ENCODE measurements at regions not wholly inside any gene's neighbourhood (a gene's known extent, or its start where the extent isn't known, plus 50 kb on each side); places are given as distances from the start of the nearest gene placed in this dataset.

GRCh38 chr7:9962742-9963141 lies 1010.9 kb upstream of the PHF14 start:
- intact Hi-C loops (cut with DNase I, micrococcal nuclease): no loop called here

GRCh38 chr7:9978106-9979064 lies 995.3 kb upstream of the PHF14 start:
- intact Hi-C loops (cut with DNase I, micrococcal nuclease): no loop called here
- no peaks in the 10 kb centered on the region for H3K4me1 ChIP-seq (ENCODE audit: low read depth)
- no peaks in the 10 kb centered on the region for H3K36me3 ChIP-seq (ENCODE audit: low read depth)
- ATAC-seq (no peak), DNase-seq (no peak)
- no peak overlapping the region for H3K4me3 ChIP-seq
- peaks cover 32% of the 10 kb centered on the region for H3K9me3 ChIP-seq
- no peak for TF ChIP-seq CTCF (IDR thresholded peaks at IDR 0.05)

More at GRCh38 chr7:9962742-9963141, 1010.9 kb upstream of the PHF14 start:
- Histone ChIP-seq H3K9me3 (peaks cover 38% of the 10 kb centered on the region), H3K4me3 (no peak overlapping the region), H3K4me1 (ENCODE audit: low read depth) (no peaks in the 10 kb centered on the region), H3K36me3 (ENCODE audit: low read depth) (no peaks in the 10 kb centered on the region)
- ATAC-seq (no peak), DNase-seq (no peak)
- no peak for TF ChIP-seq CTCF (IDR thresholded peaks at IDR 0.05)

- H3K4me1 ChIP-seq (ENCODE audit: low read depth): no peaks in the 10 kb centered on the region
- intact Hi-C loops (cut with DNase I, micrococcal nuclease): no loop called here
- no peaks in the 10 kb centered on the region for H3K36me3 ChIP-seq (ENCODE audit: low read depth)
- no peak for ATAC-seq
- H3K4me3 ChIP-seq: no peak overlapping the region
- DNase-seq: no peak
- no peak for TF ChIP-seq CTCF (IDR thresholded peaks at IDR 0.05)
- peaks cover 33% of the 10 kb centered on the region for H3K9me3 ChIP-seq
These were observed 991.8 kb upstream of the PHF14 start for GRCh38 chr7:9981742-9982349.

GRCh38 chr7:9983048-9983447 lies 990.6 kb upstream of the PHF14 start:
- H3K36me3 ChIP-seq (ENCODE audit: low read depth): no peaks in the 10 kb centered on the region
- no peaks in the 10 kb centered on the region for H3K4me1 ChIP-seq (ENCODE audit: low read depth)
- H3K4me3 ChIP-seq: no peak overlapping the region
- intact Hi-C loops (cut with DNase I, micrococcal nuclease): no loop called here
- DNase-seq (no peak), ATAC-seq (no peak)
- peaks cover 35% of the 10 kb centered on the region for H3K9me3 ChIP-seq
- no peak for TF ChIP-seq CTCF (IDR thresholded peaks at IDR 0.05)

- no peak for ATAC-seq
- intact Hi-C loops (cut with DNase I, micrococcal nuclease): no loop called here
These were observed 958.0 kb upstream of the PHF14 start for GRCh38 chr7:10015687-10016086.

More at GRCh38 chr7:10015687-10016086, 958.0 kb upstream of the PHF14 start:
- peaks cover 15% of the 10 kb centered on the region for H3K9me3 ChIP-seq
- H3K4me1 ChIP-seq (ENCODE audit: low read depth): no peaks in the 10 kb centered on the region
- no peak overlapping the region for H3K4me3 ChIP-seq
- no peak for DNase-seq
- H3K36me3 ChIP-seq (ENCODE audit: low read depth): no peaks in the 10 kb centered on the region
- no peak for TF ChIP-seq CTCF (IDR thresholded peaks at IDR 0.05)
